PC-3 (cell line): ENCODE measurements at regions not wholly inside any gene's neighbourhood (a gene's known extent, or its start where the extent isn't known, plus 50 kb on each side); places are given as distances from the start of the nearest gene placed in this dataset.

ENCODE experiments used
- CTCF ChIP-seq: fragments of 300-600 bp; sonication (generic); conservative IDR thresholded peaks from 2 replicates; pipeline ENCODE4 v1.5.1; 2017; ENCODE audit warnings: antibody characterized with exemption, low read depth, mild to moderate bottlenecking, low read length
- EZH2 ChIP-seq: fragments of 300-600 bp; sonication (generic); IDR thresholded peaks from one replicate; pipeline ENCODE4 v1.6.1; 2017; ENCODE audit warnings: antibody characterized with exemption, mild to moderate bottlenecking, low read length; ENCODE audit not compliant: unreplicated experiment
- EZH2phosphoT487 ChIP-seq: fragments of 300-600 bp; sonication (generic); IDR thresholded peaks from 2 replicates; pipeline ENCODE4 v1.6.1; 2018; ENCODE audit warnings: mild to moderate bottlenecking, antibody characterized with exemption, low read length, borderline replicate concordance

GRCh38 chr6:25132934-25133333, 146.2 kb upstream of the CARMIL1 start:
- TF ChIP-seq EZH2 (no peak), CTCF (no peak), EZH2phosphoT487 (no peak)
